Left lung (tissue), 4 donors: ENCODE measurements at regions not wholly inside any gene's neighbourhood (a gene's known extent, or its start where the extent isn't known, plus 50 kb on each side); places are given as distances from the start of the nearest gene placed in this dataset.

Experiments
- ATAC-seq: fragments of 200-7000 bp; cut with Tn5 transposase; one replicate; pipeline ENCODE4 v1.9.1; 2020; ENCODE audit warnings: moderate library complexity
- DNase-seq, 4 donors: peaks; one replicate each; pipeline ENCODE4 v3.0.0-alpha.2; 2013 to 2020
- H3K27ac ChIP-seq, 2 donors: fragments of 200-600 bp; sonication (generic) in 1 of 2; one replicate each; pipeline versions ENCODE4 v1.5.0 to v1.8.0; 2020 to 2021
- H3K27me3 ChIP-seq, 2 donors: fragments of 200-600 bp; sonication (generic) in 1 of 2; one replicate each; pipeline versions ENCODE4 v1.5.0 to v1.8.0; 2020 to 2021
- H3K36me3 ChIP-seq, 2 donors: fragments of 200-600 bp; sonication (generic) in 1 of 2; one replicate each; pipeline versions ENCODE4 v1.5.0 to v1.8.0; 2020 to 2021
- H3K4me1 ChIP-seq, 2 donors: fragments of 200-600 bp; one replicate each; pipeline ENCODE4 v1.8.0; 2021
- H3K4me3 ChIP-seq, 2 donors: fragments of 200-600 bp; sonication (generic) in 1 of 2; one replicate each; pipeline versions ENCODE4 v1.5.0 to v1.8.0; 2020 to 2021; ENCODE audit warnings: mild to moderate bottlenecking in 1 of 2
- H3K9me3 ChIP-seq, 2 donors: fragments of 200-600 bp; sonication (generic) in 1 of 2; one replicate each; pipeline versions ENCODE4 v1.5.0 to v1.8.0; 2020 to 2021
- CTCF ChIP-seq, 2 donors: fragments of 200-600 bp; sonication (generic) in 1 of 2; IDR thresholded peaks; one replicate each; pipeline versions ENCODE4 v1.5.0 to v1.8.0; 2021; ENCODE audit warnings: antibody characterized with exemption in 2 of 2
- intact Hi-C, 2 donors: fragments of 100-400 bp; cut with DNase I; formaldehyde crosslinking; loops; one replicate each; pipeline versions ENCODE4 v1.11.2 to v1.14.2; 2022
- donor health status: DM: no; HTN: yes; CAD: no.
- donor health status: DM: no; HTN: no; CAD: no.

GRCh38 chr2:107448160-107448559 is 378.5 kb upstream of the RGPD4 start:
- ATAC-seq, result no peak

GRCh38 chr2:107461301-107461700 is 365.4 kb upstream of the RGPD4 start:
- Histone ChIP-seq H3K4me3 (no peak overlapping the region), H3K27me3 (no peaks in the 10 kb centered on the region), H3K9me3 (peaks cover 0 to 8% of the 10 kb centered on the region in 2 donors), H3K36me3 (no peaks in the 10 kb centered on the region), H3K27ac (no peak overlapping the region), H3K4me1 (no peaks in the 10 kb centered on the region)
- intact Hi-C loops, result no loop called here
- ATAC-seq (no peak), DNase-seq (no peak)
- TF ChIP-seq CTCF (IDR thresholded peaks at IDR 0.05), result no peak

More at GRCh38 chr2:107448160-107448559, 378.5 kb upstream of the RGPD4 start:
- Histone ChIP-seq H3K9me3 (peaks cover 0 to 3% of the 10 kb centered on the region in 2 donors), H3K27ac (no peak overlapping the region), H3K4me1 (no peaks in the 10 kb centered on the region), H3K36me3 (no peaks in the 10 kb centered on the region), H3K27me3 (no peaks in the 10 kb centered on the region), H3K4me3 (no peak overlapping the region)
- DNase-seq, result no peak
- TF ChIP-seq CTCF (IDR thresholded peaks at IDR 0.05), result no peak
- intact Hi-C loops, result no loop called here

GRCh38 chr2:107462181-107462580 is 364.5 kb upstream of the RGPD4 start:
- DNase-seq, result no peak
- no peaks in the 10 kb centered on the region for H3K27me3 ChIP-seq
- TF ChIP-seq CTCF (IDR thresholded peaks at IDR 0.05), result no peak
- H3K9me3 ChIP-seq, result peaks cover 0 to 8% of the 10 kb centered on the region in 2 donors
- ATAC-seq, result no peak
- H3K4me1 ChIP-seq, result no peaks in the 10 kb centered on the region
- no peaks in the 10 kb centered on the region for H3K36me3 ChIP-seq
- no peak overlapping the region for H3K27ac ChIP-seq
- intact Hi-C loops, result no loop called here
- H3K4me3 ChIP-seq, result no peak overlapping the region

- Histone ChIP-seq H3K4me3 (no peak overlapping the region), H3K9me3 (peaks cover 0 to 13% of the 10 kb centered on the region in 2 donors), H3K27me3 (no peaks in the 10 kb centered on the region), H3K27ac (no peak overlapping the region), H3K4me1 (no peaks in the 10 kb centered on the region), H3K36me3 (no peaks in the 10 kb centered on the region)
- ATAC-seq (no peak), DNase-seq (no peak)
- no peak for TF ChIP-seq CTCF (IDR thresholded peaks at IDR 0.05)
- intact Hi-C loops, result no loop called here
Observed at GRCh38 chr2:107466241-107466640, 360.5 kb upstream of the RGPD4 start.

GRCh38 chr2:107466984-107467773 is 359.5 kb upstream of the RGPD4 start:
- Histone ChIP-seq H3K4me1 (no peaks in the 10 kb centered on the region), H3K4me3 (no peak overlapping the region), H3K27me3 (no peaks in the 10 kb centered on the region), H3K9me3 (peaks cover 0 to 13% of the 10 kb centered on the region in 2 donors), H3K36me3 (no peaks in the 10 kb centered on the region), H3K27ac (no peak overlapping the region)
- ATAC-seq (no peak), DNase-seq (no peak)
- intact Hi-C loops, result no loop called here
- no peak for TF ChIP-seq CTCF (IDR thresholded peaks at IDR 0.05)
